GM23248 (cell line): ENCODE measurements at regions not wholly inside any gene's neighbourhood (a gene's known extent, or its start where the extent isn't known, plus 50 kb on each side); places are given as distances from the start of the nearest gene placed in this dataset.
"Not testable (repeated sequence)": the region's sequence is repeated elsewhere in the genome, so short reads cannot be mapped to it uniquely, and the experiment has no call there.

Experiments used
- EZH2 ChIP-seq: fragments of 200-600 bp; sonication (generic); IDR thresholded peaks from 2 replicates; pipeline ENCODE4 v1.6.1; 2018; ENCODE audit warnings: antibody characterized with exemption, mild to moderate bottlenecking; ENCODE audit not compliant: insufficient read depth, poor library complexity, severe bottlenecking
- EZH2phosphoT487 ChIP-seq: fragments of 200-600 bp; sonication (generic); IDR thresholded peaks from 2 replicates; pipeline ENCODE4 v1.6.1; 2018; ENCODE audit warnings: antibody characterized with exemption, moderate library complexity, mild to moderate bottlenecking, low read depth; ENCODE audit not compliant: insufficient read depth

GRCh38 chr2:113374857-113375256, 62.6 kb upstream of the ZNG1B start:
- not testable (repeated sequence) for TF ChIP-seq EZH2phosphoT487, EZH2
